ENCODE measurements at regions not wholly inside any gene's neighbourhood (a gene's known extent, or its start where the extent isn't known, plus 50 kb on each side); places are given as distances from the start of the nearest gene placed in this dataset.

- TF ChIP-seq MAZ (IDR thresholded peaks at IDR 0.05; ENCODE audit: borderline replicate concordance, low read depth, low read length) = no peak
- TF ChIP-seq CTCF (IDR thresholded peaks at IDR 0.05) = no peak
- TF ChIP-seq KDM1A (IDR thresholded peaks at IDR 0.05; ENCODE audit: low read depth) = no peak
- TF ChIP-seq GATA3 (IDR thresholded peaks at IDR 0.05; ENCODE audit: borderline replicate concordance) = no peak
These were observed 155.1 kb upstream of the BTG1 start (continued) for GRCh38 chr12:92300777-92301176.

DNA sequence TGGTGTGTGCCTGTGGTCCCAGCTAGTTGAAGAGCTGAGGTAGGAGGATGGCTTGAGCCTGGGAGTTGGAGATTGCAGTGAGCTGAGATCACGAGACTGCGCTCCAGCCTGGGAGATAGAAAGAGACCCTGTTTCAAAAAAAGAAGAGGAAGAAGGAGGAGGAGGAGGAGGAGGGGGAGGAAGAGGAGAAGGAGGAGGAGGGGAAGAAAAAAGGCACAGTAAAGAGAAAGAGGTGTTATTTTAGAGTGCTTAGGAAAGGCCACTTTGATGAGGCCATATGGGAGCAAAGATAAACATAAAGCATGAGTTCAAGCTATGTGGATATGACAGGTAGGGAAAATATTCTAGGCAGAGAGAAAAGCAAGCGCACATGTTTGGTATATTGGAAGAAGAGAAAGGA lies 154.1 kb upstream of the BTG1 start:
- ATAC-seq (no peak), FAIRE-seq (no peak), DNase-seq (ENCODE audit: low read depth in 1 of 2, low spot score in 1 of 2) (no peak)
- CTCF ChIA-PET = interaction anchor here (0.7 kb wide), 1 partner anchor 487 kb away, joined by 3 read pairs; no protein-coding TSS in a partner anchor
- Histone ChIP-seq H3K4me3 (no peak overlapping the region), H3K4me1 (no peaks in the 10 kb centered on the region), H3K4me2 (no peak overlapping the region), H3K9me3 (no peaks in the 10 kb centered on the region), H3K27ac (no peak overlapping the region)
- 88% methylated on average over 3 of the region's 3 CpGs for WGBS (ENCODE audit: missing lambda C conversion rate)
- POLR2A ChIA-PET = interaction anchor here (1.6 kb wide), 1 partner anchor 154 kb away, joined by 5 read pairs; the partner anchor contains the start of gene BTG1
- TF ChIP-seq RCOR1 (IDR thresholded peaks at IDR 0.05; ENCODE audit: low read depth, low read length) (no peak), PHF8 (IDR thresholded peaks at IDR 0.05; ENCODE audit: borderline replicate concordance, low read depth) (no peak), HOXB13 (CRISPR knock-in tag; IDR thresholded peaks at IDR 0.05; ENCODE audit: low read depth) (no peak), KDM5A (IDR thresholded peaks at IDR 0.05) (no peak)
- TF ChIP-seq, protein P1, sequence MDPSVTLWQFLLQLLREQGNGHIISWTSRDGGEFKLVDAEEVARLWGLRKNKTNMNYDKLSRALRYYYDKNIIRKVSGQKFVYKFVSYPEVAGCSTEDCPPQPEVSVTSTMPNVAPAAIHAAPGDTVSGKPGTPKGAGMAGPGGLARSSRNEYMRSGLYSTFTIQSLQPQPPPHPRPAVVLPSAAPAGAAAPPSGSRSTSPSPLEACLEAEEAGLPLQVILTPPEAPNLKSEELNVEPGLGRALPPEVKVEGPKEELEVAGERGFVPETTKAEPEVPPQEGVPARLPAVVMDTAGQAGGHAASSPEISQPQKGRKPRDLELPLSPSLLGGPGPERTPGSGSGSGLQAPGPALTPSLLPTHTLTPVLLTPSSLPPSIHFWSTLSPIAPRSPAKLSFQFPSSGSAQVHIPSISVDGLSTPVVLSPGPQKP (IDR thresholded peaks at IDR 0.05; ENCODE audit: low read depth, low read length) = no peak

DNA sequence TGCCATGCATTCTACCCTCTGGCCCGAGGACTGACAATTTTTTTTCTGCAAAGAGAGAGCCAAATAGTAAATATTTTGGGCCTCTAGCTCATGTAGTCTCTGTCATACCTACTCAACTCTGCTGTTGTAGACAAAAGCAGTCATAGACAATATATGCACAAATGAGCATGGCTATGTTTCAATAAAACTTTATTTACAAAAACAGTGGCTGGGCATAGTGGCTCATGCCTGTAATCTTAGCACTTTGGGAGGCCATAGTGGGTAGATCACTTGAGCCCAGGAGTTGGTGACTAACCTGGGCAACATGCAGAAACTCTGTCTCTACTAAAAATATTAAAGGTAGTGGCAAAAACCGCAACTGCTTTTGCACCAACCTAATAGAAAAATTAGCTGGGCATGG lies 153.7 kb upstream of the BTG1 start:
- TF ChIP-seq PBX3 (IDR thresholded peaks at IDR 0.05) (no peak), FOSB (CRISPR knock-in tag; IDR thresholded peaks at IDR 0.05) (no peak)
- Histone ChIP-seq H3K27ac (no peak overlapping the region), H3K9me3 (no peaks in the 10 kb centered on the region), H3K4me3 (no peak overlapping the region), H3K4me2 (no peak overlapping the region), H3K4me1 (no peaks in the 10 kb centered on the region)
- 33% methylated on average over 2 of the region's 2 CpGs for WGBS (ENCODE audit: missing lambda C conversion rate)
- ChIA-PET POLR2A (interaction anchor here (1.6 kb wide), 1 partner anchor 153 kb away, joined by 5 read pairs; the partner anchor contains the start of gene BTG1), CTCF (interaction anchor here (0.7 kb wide), 1 partner anchor 487 kb away, joined by 3 read pairs; no protein-coding TSS in a partner anchor)
- no peak for FAIRE-seq
- no peak for DNase-seq (ENCODE audit: low read depth in 1 of 2, low spot score in 1 of 2)
- ATAC-seq = no peak

GRCh38 chr12:92297932-92298696 lies 152.5 kb upstream of the BTG1 start:
- ChIA-PET CTCF (no interaction called here), POLR2A (interaction anchor here (1.6 kb wide), 1 partner anchor 152 kb away, joined by 5 read pairs; the partner anchor contains the start of gene BTG1)
- H3K9me3 ChIP-seq = no peaks in the 10 kb centered on the region
- H3K27ac ChIP-seq = no peak overlapping the region
- H3K4me3 ChIP-seq = no peak overlapping the region
- TF ChIP-seq MAFK (IDR thresholded peaks at IDR 0.05; ENCODE audit: partially characterized antibody) (no peak), CBX8 (IDR thresholded peaks at IDR 0.05) (no peak), ZFP36 (IDR thresholded peaks at IDR 0.05; ENCODE audit: borderline replicate concordance, partially characterized antibody) (no peak), NR3C1 (IDR thresholded peaks at IDR 0.05) (no peak), POLR2AphosphoS2 (conservative IDR thresholded peaks at IDR 0.05; ENCODE audit: low read length) (no peak), KDM1A (IDR thresholded peaks at IDR 0.05; ENCODE audit: low read depth) (no peak), ATOH8 (CRISPR knock-in tag; IDR thresholded peaks at IDR 0.05; ENCODE audit: low read depth) (no peak), ZSCAN20 (CRISPR knock-in tag; IDR thresholded peaks at IDR 0.05) (no peak), PHF8 (IDR thresholded peaks at IDR 0.05; ENCODE audit: borderline replicate concordance, low read depth) (no peak), ZC3H11A (IDR thresholded peaks at IDR 0.05) (no peak)
- TF ChIP-seq, protein P2, sequence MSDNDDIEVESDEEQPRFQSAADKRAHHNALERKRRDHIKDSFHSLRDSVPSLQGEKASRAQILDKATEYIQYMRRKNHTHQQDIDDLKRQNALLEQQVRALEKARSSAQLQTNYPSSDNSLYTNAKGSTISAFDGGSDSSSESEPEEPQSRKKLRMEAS (IDR thresholded peaks at IDR 0.05) = no peak
- ATAC-seq = no peak
- FAIRE-seq = no peak
- no peak overlapping the region for H3K4me2 ChIP-seq
- no peak for DNase-seq (ENCODE audit: low read depth in 1 of 2, low spot score in 1 of 2)
- H3K4me1 ChIP-seq = no peaks in the 10 kb centered on the region
- WGBS (ENCODE audit: missing lambda C conversion rate) = 65% methylated on average over 8 of the region's 8 CpGs

All from A549 (cell line).